Chondrocyte (in vitro differentiated cells): ENCODE measurements at regions not wholly inside any gene's neighbourhood (a gene's known extent, or its start where the extent isn't known, plus 50 kb on each side); places are given as distances from the start of the nearest gene placed in this dataset.

Experiments
- DNase-seq: peaks from one replicate; pipeline ENCODE4 v3.0.0; 2021; ENCODE audit warnings: mixed read lengths, low spot score
- H3K27ac Mint-ChIP-seq: one replicate; pipeline ENCODE4 v1.8.0; 2021; ENCODE audit warnings: mild to moderate bottlenecking, moderate library complexity, mixed read lengths; ENCODE audit not compliant: unreplicated experiment
- H3K27me3 Mint-ChIP-seq: 2 replicates; pipeline ENCODE4 v1.8.0; 2021; ENCODE audit warnings: low read depth, mixed read lengths
- H3K36me3 Mint-ChIP-seq: 2 replicates; pipeline ENCODE4 v1.8.0; 2021; ENCODE audit warnings: low read depth, mixed read lengths
- H3K4me1 Mint-ChIP-seq: 2 replicates; pipeline ENCODE4 v1.8.0; 2021; ENCODE audit warnings: low read depth, mild to moderate bottlenecking, mixed read lengths
- H3K4me3 Mint-ChIP-seq: one replicate; pipeline ENCODE4 v1.8.0; 2021; ENCODE audit warnings: mild to moderate bottlenecking, moderate library complexity, mixed read lengths; ENCODE audit not compliant: unreplicated experiment
- H3K9me3 Mint-ChIP-seq: 2 replicates; pipeline ENCODE4 v1.8.0; 2021; ENCODE audit warnings: low read depth, mixed read lengths
- CTCF ChIP-seq: fragments of 200-600 bp; sonication (generic); IDR thresholded peaks from 2 replicates; pipeline ENCODE4 v1.5.0; 2021; ENCODE audit warnings: antibody characterized with exemption, mild to moderate bottlenecking, moderate library complexity

DNA sequence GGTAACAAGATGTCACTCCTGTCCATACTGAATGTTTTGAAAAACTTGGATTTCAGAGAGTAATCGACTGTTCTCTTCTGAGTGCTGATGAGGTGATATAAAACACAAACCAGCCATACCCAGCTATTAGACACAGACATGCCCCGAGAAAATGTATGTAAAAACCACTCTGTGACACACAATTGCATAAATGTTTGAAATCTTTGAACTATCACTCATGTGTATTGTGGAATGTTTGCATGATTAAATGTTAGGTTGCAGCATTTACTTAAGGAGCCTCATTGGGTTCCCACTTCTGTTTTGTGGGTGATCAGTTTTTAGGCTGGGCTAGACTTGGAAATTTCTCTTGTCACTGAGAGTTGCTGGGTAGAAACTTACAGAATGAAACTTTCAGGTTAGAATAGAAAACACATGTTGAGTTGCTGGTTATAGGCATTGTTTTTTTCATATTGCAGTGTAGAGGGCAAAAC is 270.4 kb upstream of the B3GALT2 start:
- H3K4me1 Mint-ChIP-seq, result no peaks in the 10 kb centered on the region
- no peaks in the 10 kb centered on the region for H3K9me3 Mint-ChIP-seq
- H3K27me3 Mint-ChIP-seq, result no peaks in the 10 kb centered on the region
- no peak for TF ChIP-seq CTCF
- no peak overlapping the region for H3K27ac Mint-ChIP-seq
- H3K4me3 Mint-ChIP-seq, result no peak overlapping the region
- H3K36me3 Mint-ChIP-seq, result no peaks in the 10 kb centered on the region
- no peak for DNase-seq

GRCh38 chr1:193451606-193452005 is 265.2 kb upstream of the B3GALT2 start:
- DNase-seq, result no peak
- Mint-ChIP-seq H3K27me3 (no peaks in the 10 kb centered on the region), H3K36me3 (no peaks in the 10 kb centered on the region), H3K27ac (no peak overlapping the region), H3K4me3 (no peak overlapping the region), H3K9me3 (no peaks in the 10 kb centered on the region), H3K4me1 (peaks cover 5% of the 10 kb centered on the region)
- no peak for TF ChIP-seq CTCF

- Mint-ChIP-seq H3K27ac (no peak overlapping the region), H3K4me1 (peaks cover 5% of the 10 kb centered on the region), H3K27me3 (no peaks in the 10 kb centered on the region), H3K9me3 (peaks cover 2% of the 10 kb centered on the region), H3K36me3 (no peaks in the 10 kb centered on the region), H3K4me3 (no peak overlapping the region)
- no peak for DNase-seq
- no peak for TF ChIP-seq CTCF
Observed at GRCh38 chr1:193451001-193451400, 264.6 kb upstream of the B3GALT2 start.

DNA sequence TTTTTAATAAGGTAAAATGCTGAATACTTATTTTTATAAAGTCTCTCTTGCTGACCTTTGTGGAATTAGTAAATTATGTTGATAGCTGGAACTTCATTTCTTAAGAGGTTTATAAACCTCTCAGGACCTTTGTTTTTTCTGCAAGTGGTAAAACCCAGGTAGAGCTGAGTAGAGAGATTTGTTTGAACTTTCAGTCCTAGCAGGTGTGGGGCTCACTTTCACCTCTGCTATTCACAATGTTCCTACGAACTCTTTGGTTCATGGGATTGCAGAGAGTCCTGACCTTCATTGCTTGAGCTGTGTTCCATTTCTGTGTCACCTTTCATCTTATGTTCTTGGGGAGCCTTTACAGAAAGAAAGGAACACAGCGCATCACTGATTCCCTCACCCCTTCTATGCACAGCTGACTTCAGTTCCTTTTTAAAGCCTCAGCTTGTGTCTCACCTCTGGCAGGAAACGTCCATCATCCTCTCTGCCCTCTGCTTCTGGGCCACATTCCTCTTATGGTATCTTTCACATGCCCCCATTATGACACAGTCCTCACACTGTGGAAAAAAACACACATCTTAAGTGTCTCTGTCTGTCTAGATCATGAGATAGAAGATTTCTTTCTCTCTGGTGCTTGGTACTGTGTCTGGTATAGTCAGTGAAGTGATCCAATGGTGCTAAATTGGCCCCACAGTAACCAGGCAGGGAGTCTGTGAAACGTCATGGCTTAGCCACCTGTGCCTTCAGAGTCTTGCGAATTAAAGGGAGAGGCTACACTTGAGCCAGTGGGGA is 262.5 kb upstream of the B3GALT2 start:
- DNase-seq, result no peak
- peaks cover 2% of the 10 kb centered on the region for H3K9me3 Mint-ChIP-seq
- no peak overlapping the region for H3K27ac Mint-ChIP-seq
- peaks cover 5% of the 10 kb centered on the region for H3K4me1 Mint-ChIP-seq
- H3K27me3 Mint-ChIP-seq, result no peaks in the 10 kb centered on the region
- TF ChIP-seq CTCF, result no peak
- no peaks in the 10 kb centered on the region for H3K36me3 Mint-ChIP-seq
- no peak overlapping the region for H3K4me3 Mint-ChIP-seq

DNA sequence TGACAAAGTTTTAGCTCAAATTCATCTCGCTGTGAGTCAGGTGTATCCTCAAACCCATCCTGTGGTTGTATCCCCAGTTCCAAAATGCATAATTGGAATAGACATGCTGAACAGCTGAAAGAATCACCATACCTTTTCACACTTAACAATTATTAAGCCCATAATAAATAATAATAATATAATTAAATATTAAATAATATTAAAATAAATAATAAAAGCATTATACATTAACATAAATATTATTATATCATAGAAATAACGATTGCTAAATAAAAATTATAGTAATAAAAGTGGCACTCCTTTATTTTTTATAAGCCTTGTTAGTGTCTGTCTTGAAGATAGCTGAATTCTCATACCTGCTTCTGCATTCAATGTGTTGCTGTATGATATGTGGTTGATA is 257.5 kb upstream of the B3GALT2 start:
- Mint-ChIP-seq H3K27ac (no peak overlapping the region), H3K9me3 (peaks cover 10% of the 10 kb centered on the region), H3K27me3 (no peaks in the 10 kb centered on the region), H3K4me1 (peaks cover under 1% of the 10 kb centered on the region), H3K4me3 (no peak overlapping the region), H3K36me3 (no peaks in the 10 kb centered on the region)
- TF ChIP-seq CTCF, result no peak
- no peak for DNase-seq
